SK-N-SH (cell line): ENCODE measurements at regions not wholly inside any gene's neighbourhood (a gene's known extent, or its start where the extent isn't known, plus 50 kb on each side); places are given as distances from the start of the nearest gene placed in this dataset.

ENCODE experiments used
- CTCF ChIA-PET: fragments of 300-600, 350-600 bp; formaldehyde crosslinking; extraction: SDS; loops from one replicate; lab custom pipeline; 2021; lab: Yijun Ruan, JAX
- POLR2A ChIA-PET: fragments of 350-600 bp; sonication (Branson Sonifier 250); formaldehyde crosslinking; extraction: SDS; loops from one replicate; lab custom pipeline; 2020; ENCODE audit warnings: antibody characterized with exemption, inconsistent platforms; lab: Yijun Ruan, JAX
- DNase-seq: peaks from one replicate; pipeline ENCODE4 v3.0.0; 2012
- H2AFZ ChIP-seq: fragments of 200-600 bp; sonication (generic); 2 replicates; pipeline ENCODE4 v1.8.1; 2016; ENCODE audit warnings: antibody characterized with exemption, mild to moderate bottlenecking, low read depth
- H3F3A ChIP-seq: fragments of 200-600 bp; sonication (generic); replicated peaks from 2 replicates; pipeline ENCODE3; 2016; ENCODE audit warnings: antibody characterized with exemption, mild to moderate bottlenecking; ENCODE audit not compliant: insufficient read depth
- H3K27ac ChIP-seq, 2 experiments: fragments of 200-500 bp in 1 of 2; fragments of 200-600 bp in 1 of 2; sonication (Bioruptor generic) in 1 of 2; sonication (generic), shearing (Covaris generic) in 1 of 2; 2 replicates each; pipeline versions ENCODE4 v1.5.1 to v1.6.1; 2014 to 2016; ENCODE audit warnings: low read depth in 2 of 2, inconsistent platforms in 1 of 2, low read length in 1 of 2, mild to moderate bottlenecking in 1 of 2, mixed read lengths in 1 of 2
- H3K27me3 ChIP-seq: fragments of 200-600 bp; sonication (generic), shearing (Covaris generic); 2 replicates; pipeline ENCODE4 v1.6.1; 2016; ENCODE audit warnings: mixed run types; ENCODE audit not compliant: insufficient read depth
- H3K36me3 ChIP-seq, 2 experiments: fragments of 200-500 bp in 1 of 2; fragments of 200-600 bp in 1 of 2; sonication (Bioruptor generic) in 1 of 2; sonication (generic) in 1 of 2; replicated peaks in 1 of 2; 2 replicates each; pipeline versions ENCODE3 to v1.5.1; 2014 to 2016; ENCODE audit warnings: low read length in 1 of 2, mild to moderate bottlenecking in 1 of 2; ENCODE audit not compliant: insufficient read depth in 2 of 2, control insufficient read depth in 1 of 2
- H3K4me1 ChIP-seq, 2 experiments: fragments of 200-500 bp in 1 of 2; fragments of 200-600 bp in 1 of 2; sonication (Bioruptor generic) in 1 of 2; sonication (generic), shearing (Covaris generic) in 1 of 2; 2 replicates each; pipeline versions ENCODE4 v1.5.1 to v1.6.1; 2014 to 2016; ENCODE audit warnings: low read depth in 1 of 2, low read length in 1 of 2, mixed run types in 1 of 2; ENCODE audit not compliant: insufficient read depth in 2 of 2, control insufficient read depth in 1 of 2
- H3K4me2 ChIP-seq: fragments of 200-600 bp; sonication (generic), shearing (Covaris generic); 2 replicates; pipeline ENCODE4 v1.6.1; 2017; ENCODE audit warnings: mixed run types
- H3K4me3 ChIP-seq, 2 experiments: fragments of 200-500 bp in 1 of 2; fragments of 200-600 bp in 1 of 2; sonication (Bioruptor generic) in 1 of 2; sonication (generic), shearing (Covaris generic) in 1 of 2; 2 replicates each; pipeline versions ENCODE4 v1.5.1 to v1.8.1; 2014 to 2016; ENCODE audit warnings: low read depth in 2 of 2, inconsistent platforms in 1 of 2, low read length in 1 of 2, mild to moderate bottlenecking in 1 of 2, mixed read lengths in 1 of 2, moderate library complexity in 1 of 2
- H3K79me2 ChIP-seq: fragments of 200-600 bp; sonication (generic); 2 replicates; pipeline ENCODE4 v1.8.1; 2017; ENCODE audit warnings: mild to moderate bottlenecking; ENCODE audit not compliant: insufficient read depth
- H3K9ac ChIP-seq: fragments of 200-600 bp; sonication (generic); 2 replicates; pipeline ENCODE4 v1.6.1; 2017; ENCODE audit warnings: mixed run types
- H3K9me2 ChIP-seq: fragments of 200-600 bp; sonication (generic); 2 replicates; pipeline ENCODE4 v1.6.1; 2017; ENCODE audit warnings: mixed run types
- H3K9me3 ChIP-seq: fragments of 200-600 bp; sonication (generic); 2 replicates; pipeline ENCODE4 v1.6.1; 2017; ENCODE audit warnings: mixed run types, mild to moderate bottlenecking, moderate library complexity
- H4K20me1 ChIP-seq: fragments of 200-600 bp; sonication (generic); 2 replicates; pipeline ENCODE4 v1.6.1; 2017; ENCODE audit warnings: mild to moderate bottlenecking, mixed run types; ENCODE audit not compliant: insufficient read depth
- CHD2 ChIP-seq: fragments of 150-350 bp; IDR thresholded peaks from 2 replicates; pipeline ENCODE4 v1.6.1; 2018; ENCODE audit warnings: low read length; ENCODE audit not compliant: partially characterized antibody
- CTCF ChIP-seq: fragments of 200-600 bp; sonication (generic); IDR thresholded peaks from 2 replicates; pipeline ENCODE4 v1.6.1; 2017; ENCODE audit warnings: antibody characterized with exemption, mild to moderate bottlenecking, moderate library complexity
- EZH2phosphoT487 ChIP-seq: fragments of 200-600 bp; sonication (generic); IDR thresholded peaks from 2 replicates; pipeline ENCODE4 v1.6.1; 2017; ENCODE audit warnings: low read depth, mixed run types, mild to moderate bottlenecking, antibody characterized with exemption, moderate library complexity, borderline replicate concordance
- FOSL2 ChIP-seq: IDR thresholded peaks from 2 replicates; pipeline ENCODE4 v1.4.0; 2012; ENCODE audit warnings: low read depth, mild to moderate bottlenecking, moderate library complexity, borderline replicate concordance
- FOXJ3 ChIP-seq: sonication (generic); formaldehyde crosslinking; IDR thresholded peaks from 2 replicates; pipeline ENCODE4 v1.5.1; 2020; ENCODE audit warnings: mild to moderate bottlenecking, missing genetic modification reagents
- GABPA ChIP-seq: IDR thresholded peaks from 2 replicates; pipeline ENCODE4 v1.4.0; 2012; ENCODE audit warnings: low read depth, mild to moderate bottlenecking
- GATA2 ChIP-seq: sonication (generic); formaldehyde crosslinking; IDR thresholded peaks from 2 replicates; pipeline ENCODE4 v1.5.0; 2020; ENCODE audit warnings: mild to moderate bottlenecking, missing genetic modification reagents
- IRF3 ChIP-seq: fragments of 150-350 bp; IDR thresholded peaks from 2 replicates; pipeline ENCODE4 v1.6.1; 2016; ENCODE audit warnings: mild to moderate bottlenecking, low read depth, low read length
- JUND ChIP-seq: IDR thresholded peaks from 2 replicates; pipeline ENCODE4 v1.4.0; 2012
- MAX ChIP-seq: IDR thresholded peaks from 2 replicates; pipeline ENCODE4 v1.4.0; 2012; ENCODE audit warnings: low read depth
- MEF2A ChIP-seq: IDR thresholded peaks from 2 replicates; pipeline ENCODE4 v1.4.0; 2012; ENCODE audit warnings: low read depth, borderline replicate concordance
- MXI1 ChIP-seq: IDR thresholded peaks from 2 replicates; pipeline ENCODE4 v1.6.1; 2012; ENCODE audit warnings: mild to moderate bottlenecking, low read depth, low read length, improper control_type of control experiment
- NRF1 ChIP-seq: IDR thresholded peaks from 2 replicates; pipeline ENCODE4 v1.6.1; 2012; ENCODE audit warnings: low read depth, mild to moderate bottlenecking, low read length
- PBX3 ChIP-seq: IDR thresholded peaks from 2 replicates; pipeline ENCODE4; 2012
- POLR2AphosphoS5 ChIP-seq: IDR thresholded peaks from 2 replicates; pipeline ENCODE4 v1.6.1; 2012; ENCODE audit warnings: low read depth, low read length
- RAD21 ChIP-seq: IDR thresholded peaks from 2 replicates; pipeline ENCODE4 v1.6.1; 2012; ENCODE audit warnings: mild to moderate bottlenecking, low read length
- RFX5 ChIP-seq: IDR thresholded peaks from 2 replicates; pipeline ENCODE4 v1.6.1; 2012; ENCODE audit warnings: mild to moderate bottlenecking, improper control_type of control experiment, low read length
- SIN3A ChIP-seq: IDR thresholded peaks from 2 replicates; pipeline ENCODE4 v1.6.1; 2012; ENCODE audit warnings: low read depth, mild to moderate bottlenecking, low read length, moderate library complexity, borderline replicate concordance
- SMC3 ChIP-seq: IDR thresholded peaks from 2 replicates; pipeline ENCODE4 v1.6.1; 2012; ENCODE audit warnings: low read depth, low read length, improper control_type of control experiment
- TAF1 ChIP-seq: IDR thresholded peaks from 2 replicates; pipeline ENCODE4 v1.6.1; 2012; ENCODE audit warnings: low read depth, mild to moderate bottlenecking, low read length, moderate library complexity, borderline replicate concordance
- TCF12 ChIP-seq: IDR thresholded peaks from 2 replicates; pipeline ENCODE4 v1.4.0; 2012
- USF2 ChIP-seq: fragments of 150-350 bp; IDR thresholded peaks from 2 replicates; pipeline ENCODE4 v1.6.1; 2017; ENCODE audit warnings: antibody characterized with exemption, low read length, low read depth, borderline replicate concordance
- YY1 ChIP-seq: IDR thresholded peaks from 2 replicates; pipeline ENCODE4 v1.4.0; 2012; ENCODE audit warnings: low read depth, mild to moderate bottlenecking
- WGBS: methylation state at CpG from one replicate; pipeline ENCODE4 v1.1.6; 2017; ENCODE audit warnings: low lambda C conversion rate; 5-methylcytosine and 5-hydroxymethylcytosine counted together

GRCh38 chr1:162943622-162944021 is 82.6 kb upstream of the CCDC190 start:
- CTCF ChIA-PET, result no interaction called here
- Histone ChIP-seq H4K20me1 (no peaks in the 10 kb centered on the region), H3K4me1 (peaks cover 9 to 36% of the 10 kb centered on the region in 2 experiments; a peak in 3 of 4 replicates), H3K4me3 (no peak overlapping the region), H3K9ac (no peak overlapping the region), H3K36me3 (no peaks in the 10 kb centered on the region), H3K27me3 (no peaks in the 10 kb centered on the region), H3K79me2 (no peaks in the 10 kb centered on the region), H3K9me2 (no peaks in the 10 kb centered on the region), H3K4me2 (no peak overlapping the region), H3K9me3 (no peaks in the 10 kb centered on the region), H2AFZ (no peak overlapping the region), H3F3A (no peaks in the 10 kb centered on the region), H3K27ac (peak overlapping the region in 1 of 2 experiments; percentile 75; a peak in 2 of 4 replicates)
- no peak for DNase-seq
- TF ChIP-seq TCF12, result peak; percentile 34; the same call in 1 of the 2 replicates
- TF ChIP-seq GATA2 (CRISPR knock-in tag), result no peak
- no peak for TF ChIP-seq EZH2phosphoT487
- no peak for TF ChIP-seq NRF1
- peak; percentile 67 for TF ChIP-seq PBX3
- TF ChIP-seq MXI1, result no peak
- POLR2A ChIA-PET, result interaction anchor here (1.7 to 2.3 kb wide), 3 partner anchors 25 to 127 kb away, joined by 9 to 16 read pairs (median 13); partner anchors contain the start of gene RGS4

GRCh38 chr1:162942916-162943559 is 82.1 kb upstream of the CCDC190 start:
- no peaks in the 10 kb centered on the region for H3K79me2 ChIP-seq
- WGBS, result 78% methylated on average over 3 of the region's 3 CpGs
- DNase-seq, result no peak
- POLR2A ChIA-PET, result interaction anchor here (1.3 to 2.3 kb wide), 8 partner anchors 15 to 260 kb away, joined by 5 to 16 read pairs (median 8); partner anchors contain the start of genes RGS4 and RGS5
- CTCF ChIA-PET, result interaction anchor here (1.0 to 1.5 kb wide), 3 partner anchors 64 to 127 kb away, joined by 3 to 8 read pairs (median 4); partner anchors contain the start of gene RGS4
- no peaks in the 10 kb centered on the region for H3F3A ChIP-seq
- H3K4me3 ChIP-seq, result no peak overlapping the region
- no peaks in the 10 kb centered on the region for H3K9me2 ChIP-seq
- H3K9ac ChIP-seq, result no peak overlapping the region
- no peaks in the 10 kb centered on the region for H3K27me3 ChIP-seq
- H3K4me2 ChIP-seq, result no peak overlapping the region
- peak overlapping the region in 1 of 2 experiments; percentile 75; a peak in 2 of 4 replicates for H3K27ac ChIP-seq
- peaks cover 9 to 36% of the 10 kb centered on the region in 2 experiments; a peak in 3 of 4 replicates for H3K4me1 ChIP-seq
- no peak overlapping the region for H2AFZ ChIP-seq
- H3K36me3 ChIP-seq, result no peaks in the 10 kb centered on the region
- no peaks in the 10 kb centered on the region for H4K20me1 ChIP-seq
- no peaks in the 10 kb centered on the region for H3K9me3 ChIP-seq
- no peak for TF ChIP-seq RAD21
- no peak for TF ChIP-seq MAX
- no peak for TF ChIP-seq POLR2AphosphoS5
- TF ChIP-seq FOSL2, result no peak
- TF ChIP-seq MEF2A, result no peak
- no peak for TF ChIP-seq GATA2 (CRISPR knock-in tag)
- TF ChIP-seq JUND, result no peak
- TF ChIP-seq SIN3A, result no peak
- TF ChIP-seq CHD2, result no peak
- TF ChIP-seq MXI1, result no peak
- no peak for TF ChIP-seq FOXJ3 (CRISPR knock-in tag)
- TF ChIP-seq YY1, result no peak
- no peak for TF ChIP-seq USF2
- no peak for TF ChIP-seq GABPA
- TF ChIP-seq CTCF, result no peak
- TF ChIP-seq RFX5, result no peak
- no peak for TF ChIP-seq IRF3
- TF ChIP-seq SMC3, result no peak
- TF ChIP-seq TAF1, result no peak
